Inflammatory macrophage treated with lipopolysaccharide for 4 hours (primary cell): ENCODE measurements at regions not wholly inside any gene's neighbourhood (a gene's known extent, or its start where the extent isn't known, plus 50 kb on each side); places are given as distances from the start of the nearest gene placed in this dataset.
"Not testable (repeated sequence)": the region's sequence is repeated elsewhere in the genome, so short reads cannot be mapped to it uniquely, and the experiment has no call there.

Source experiments
- DNase-seq: peaks from one replicate; pipeline ENCODE4 v3.0.0-alpha.2; 2020

- DNase-seq: no peak
Measured at GRCh38 chr20:53891306-53891894, 179.0 kb downstream of the BCAS1 start.

- DNase-seq: no peak
Measured at GRCh38 chr20:53890443-53891305, 179.7 kb downstream of the BCAS1 start.

GRCh38 chr20:53889411-53890148 lies 180.8 kb downstream of the BCAS1 start:
- no peak for DNase-seq

GRCh38 chr20:53888951-53889350 lies 181.4 kb downstream of the BCAS1 start:
- DNase-seq: no peak

GRCh38 chr20:53888510-53888909 lies 181.9 kb downstream of the BCAS1 start:
- no peak for DNase-seq

- no peak for DNase-seq
Measured at GRCh38 chr20:53887973-53888372, 182.4 kb downstream of the BCAS1 start.

- no peak for DNase-seq
Measured at GRCh38 chr20:53884859-53885541, 185.4 kb downstream of the BCAS1 start.

GRCh38 chr20:53883098-53883911 lies 187.1 kb downstream of the BCAS1 start:
- no peak for DNase-seq

GRCh38 chr20:53882438-53882986 lies 187.9 kb downstream of the BCAS1 start:
- DNase-seq: not testable (repeated sequence)

GRCh38 chr20:53881362-53881761 lies 189.0 kb downstream of the BCAS1 start:
- no peak for DNase-seq

GRCh38 chr20:53880108-53880641 lies 190.2 kb downstream of the BCAS1 start:
- peak; percentile 27 for DNase-seq

GRCh38 chr20:53879048-53879684 lies 191.2 kb downstream of the BCAS1 start:
- DNase-seq: peak; percentile 46

GRCh38 chr20:53878262-53879047 lies 191.9 kb downstream of the BCAS1 start:
- no peak for DNase-seq

- no peak for DNase-seq
Measured at GRCh38 chr20:53876956-53877355, 193.4 kb downstream of the BCAS1 start.

- no peak for DNase-seq
Measured at GRCh38 chr20:53876470-53876869, 193.9 kb downstream of the BCAS1 start.

- DNase-seq: peak; percentile 87
Measured at GRCh38 chr20:53875452-53875851, 194.9 kb downstream of the BCAS1 start.

- DNase-seq: no peak
Measured at GRCh38 chr20:53874706-53875105, 195.7 kb downstream of the BCAS1 start.

- DNase-seq: no peak
Measured at GRCh38 chr20:53874104-53874503, 196.3 kb downstream of the BCAS1 start.

GRCh38 chr20:53873230-53873604 lies 197.2 kb downstream of the BCAS1 start:
- no peak for DNase-seq

GRCh38 chr20:53872561-53873229 lies 197.7 kb downstream of the BCAS1 start:
- DNase-seq: no peak
